ENCODE measurements at regions not wholly inside any gene's neighbourhood (a gene's known extent, or its start where the extent isn't known, plus 50 kb on each side); places are given as distances from the start of the nearest gene placed in this dataset.
A peak's percentile ranks its signal among the peaks of the same experiment; 100 is the strongest.

DNA sequence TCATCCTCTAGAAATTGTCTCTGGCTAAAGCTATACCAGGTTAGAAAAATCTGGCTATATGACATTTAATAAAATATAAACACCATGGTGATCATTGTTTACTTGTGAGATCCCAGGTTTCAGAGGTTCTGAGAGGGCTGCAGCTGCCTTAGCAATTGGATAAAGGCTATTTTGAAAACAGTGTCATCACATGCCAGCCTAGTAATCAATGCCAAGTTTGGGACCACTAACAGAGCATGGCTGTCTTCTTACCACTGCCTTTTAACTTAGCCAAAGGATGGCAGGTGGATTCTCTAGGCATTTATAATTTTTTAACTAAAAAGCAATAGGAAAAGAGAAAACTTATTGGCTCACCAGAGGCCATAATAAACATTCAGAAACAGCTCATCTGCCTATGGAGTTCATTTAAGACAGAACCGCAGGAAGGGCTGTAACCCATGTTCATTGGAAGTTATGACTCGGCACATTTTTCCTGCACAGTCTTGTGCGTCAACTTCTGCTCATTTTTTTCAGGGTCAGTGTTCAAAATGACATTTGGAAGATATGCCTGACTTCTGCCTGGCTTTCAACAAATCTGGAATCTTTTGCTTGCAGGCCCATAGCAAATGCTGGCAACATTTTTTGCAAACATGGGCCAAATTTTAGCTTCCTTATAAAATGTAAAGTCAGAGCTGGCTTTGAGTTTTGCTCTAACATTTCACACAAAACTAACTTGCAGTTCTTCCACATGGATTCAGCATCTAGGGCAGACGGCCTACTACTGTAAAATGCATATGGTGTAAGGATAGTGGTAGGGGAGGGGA, 476.0 kb upstream of the TBL1XR1 start:
- ChIA-PET CTCF (no interaction called here), POLR2A (no interaction called here)
- no peak overlapping the region for H3K4me3 ChIP-seq (ENCODE audit: low read depth, low read length)

DNA sequence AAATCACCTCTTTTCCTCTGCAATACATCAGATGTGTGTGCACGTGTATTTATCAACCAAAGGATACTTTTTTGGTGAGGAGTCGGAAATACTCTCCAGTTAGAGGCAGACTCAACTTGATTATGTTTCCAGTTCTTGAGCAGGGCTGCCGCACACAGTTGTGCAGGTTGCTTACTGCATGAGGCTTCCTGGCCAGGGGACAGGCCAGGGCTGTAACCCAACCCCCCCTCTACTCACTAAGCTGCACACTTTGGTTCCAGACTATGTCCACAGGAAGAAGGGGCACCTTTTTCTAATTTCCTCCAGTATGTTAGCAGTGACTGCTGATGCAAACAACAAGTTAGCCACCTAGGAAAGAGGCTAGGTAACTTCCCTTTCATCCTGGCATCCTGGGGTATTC, 476.9 kb upstream of the TBL1XR1 start:
- no peak overlapping the region for H3K4me3 ChIP-seq (ENCODE audit: low read depth, low read length)
- POLR2A ChIA-PET: no interaction called here
- no peak for DNase-seq (ENCODE audit: low read depth, low spot score)
- TF ChIP-seq CTCF (IDR thresholded peaks at IDR 0.05; ENCODE audit: insufficient read depth, low read length, missing control alignments): no peak
- CTCF ChIA-PET: no interaction called here

More for the DNA sequence above, 476.0 kb upstream of the TBL1XR1 start:
- no peak for TF ChIP-seq CTCF (IDR thresholded peaks at IDR 0.05; ENCODE audit: insufficient read depth, low read length, missing control alignments)
- DNase-seq (ENCODE audit: low read depth, low spot score): peak; percentile 86

GRCh38 chr3:177676148-177676547, 478.9 kb upstream of the TBL1XR1 start:
- TF ChIP-seq CTCF (IDR thresholded peaks at IDR 0.05; ENCODE audit: insufficient read depth, low read length, missing control alignments): no peak
- DNase-seq (ENCODE audit: low read depth, low spot score): no peak
- ChIA-PET CTCF (no interaction called here), POLR2A (no interaction called here)
- no peak overlapping the region for H3K4me3 ChIP-seq (ENCODE audit: low read depth, low read length)

DNA sequence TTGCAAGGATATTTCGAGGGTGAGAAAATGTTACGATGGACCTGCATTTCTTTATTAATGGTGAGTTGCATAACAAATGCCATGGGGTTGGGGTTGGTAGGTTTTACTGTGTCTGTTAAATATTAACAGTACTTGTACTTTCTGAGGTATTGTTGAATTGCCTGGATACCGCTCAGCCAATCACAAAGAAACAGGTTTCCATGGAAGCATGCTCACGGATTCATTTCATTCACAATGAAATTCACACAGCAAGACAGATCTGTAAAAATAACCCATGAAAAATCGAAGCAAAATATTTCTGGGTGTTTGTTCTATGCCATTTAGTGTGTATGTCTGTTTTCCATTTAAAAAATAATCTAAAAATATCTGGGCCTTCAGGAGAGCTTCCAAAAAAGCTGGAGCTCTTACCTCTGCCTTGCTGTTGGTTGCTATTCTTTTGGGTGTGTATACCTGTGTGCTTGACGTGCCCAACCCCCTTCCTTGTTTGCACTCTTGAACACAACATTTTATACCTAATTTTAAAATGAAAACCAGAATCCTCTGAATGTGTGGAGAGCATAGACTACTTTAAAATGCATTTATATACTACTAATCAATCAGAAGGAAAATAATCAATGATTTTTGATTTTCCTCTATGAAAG, 479.8 kb upstream of the TBL1XR1 start:
- POLR2A ChIA-PET: no interaction called here
- no peak for DNase-seq (ENCODE audit: low read depth, low spot score)
- CTCF ChIA-PET: no interaction called here
- no peak for TF ChIP-seq CTCF (IDR thresholded peaks at IDR 0.05; ENCODE audit: insufficient read depth, low read length, missing control alignments)
- H3K4me3 ChIP-seq (ENCODE audit: low read depth, low read length): no peak overlapping the region

GRCh38 chr3:177679568-177680471, 482.5 kb upstream of the TBL1XR1 start:
- ChIA-PET POLR2A (no interaction called here), CTCF (interaction anchor here (0.7 kb wide), 1 partner anchor 20 kb away, joined by 3 read pairs; no protein-coding TSS in a partner anchor)
- H3K4me3 ChIP-seq (ENCODE audit: low read depth, low read length): no peak overlapping the region
- TF ChIP-seq CTCF (IDR thresholded peaks at IDR 0.05; ENCODE audit: insufficient read depth, low read length, missing control alignments): no peak
- DNase-seq (ENCODE audit: low read depth, low spot score): no peak

- CTCF ChIA-PET: no interaction called here
- DNase-seq (ENCODE audit: low read depth, low spot score): no peak
Observed at GRCh38 chr3:177680472-177680821, 483.2 kb upstream of the TBL1XR1 start.

More at GRCh38 chr3:177680472-177680821, 483.2 kb upstream of the TBL1XR1 start:
- no peak overlapping the region for H3K4me3 ChIP-seq (ENCODE audit: low read depth, low read length)
- TF ChIP-seq CTCF (IDR thresholded peaks at IDR 0.05; ENCODE audit: insufficient read depth, low read length, missing control alignments): no peak
- POLR2A ChIA-PET: no interaction called here

All from AG04449 (cell line).